ENCODE measurements at regions not wholly inside any gene's neighbourhood (a gene's known extent, or its start where the extent isn't known, plus 50 kb on each side); places are given as distances from the start of the nearest gene placed in this dataset.
"Not testable (repeated sequence)": the region's sequence is repeated elsewhere in the genome, so short reads cannot be mapped to it uniquely, and the experiment has no call there.

DNA sequence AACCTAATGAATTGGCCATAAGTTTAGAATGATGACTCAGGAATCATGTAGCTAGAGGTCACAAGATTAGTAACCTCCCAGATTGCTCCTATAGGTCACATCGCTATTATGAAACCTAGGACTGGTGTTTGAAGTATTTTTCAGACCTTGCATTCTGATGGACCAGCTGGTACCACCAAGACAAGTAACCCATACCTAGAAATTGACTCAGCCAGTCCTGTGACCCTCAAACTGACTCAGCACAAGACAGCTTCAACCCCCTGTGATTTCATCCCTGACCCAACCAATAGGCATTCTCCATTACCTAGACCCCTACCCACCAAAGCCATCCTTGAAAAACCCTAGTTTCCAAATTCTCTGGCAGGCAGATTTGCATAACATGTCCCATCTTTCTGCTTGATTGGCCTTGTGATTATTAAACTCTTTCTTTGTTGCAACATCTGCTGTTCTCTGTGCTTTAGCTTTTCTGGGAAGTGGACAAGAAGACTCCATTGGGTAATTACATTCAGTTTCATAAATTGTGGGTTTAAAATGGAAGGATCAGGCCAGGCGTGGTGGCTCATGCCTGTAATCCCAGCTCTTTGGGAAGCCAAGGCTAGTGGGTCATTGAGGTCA, 254.9 kb downstream of the IRS1 start:
- FAIRE-seq (no peak), DNase-seq (ENCODE audit: extremely low spot score, insufficient read length, low read depth) (no peak)

GRCh38 chr2:226540204-226540994, 259.2 kb downstream of the IRS1 start:
- DNase-seq (ENCODE audit: extremely low spot score, insufficient read length, low read depth) = no peak
- FAIRE-seq = no peak

DNA sequence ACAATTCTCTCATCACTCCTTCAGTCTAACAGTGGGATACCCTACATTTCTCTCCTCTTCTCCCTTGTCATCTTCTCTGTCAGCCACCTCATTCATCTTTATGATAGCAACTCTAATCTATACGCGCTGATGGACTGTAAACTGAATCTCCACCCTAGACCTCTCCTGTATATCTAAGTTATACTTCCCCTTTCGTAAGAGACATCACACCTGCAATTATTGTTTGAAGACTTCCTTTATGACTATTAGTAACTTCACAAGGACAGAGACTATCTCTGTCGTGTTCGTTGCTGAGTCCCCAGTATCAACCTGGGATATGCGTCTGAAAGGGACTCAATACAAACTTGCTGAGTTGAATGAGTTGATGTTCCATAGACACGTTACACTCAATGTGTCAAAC, 263.2 kb downstream of the IRS1 start:
- FAIRE-seq = no peak
- no peak for DNase-seq (ENCODE audit: extremely low spot score, insufficient read length, low read depth)

DNA sequence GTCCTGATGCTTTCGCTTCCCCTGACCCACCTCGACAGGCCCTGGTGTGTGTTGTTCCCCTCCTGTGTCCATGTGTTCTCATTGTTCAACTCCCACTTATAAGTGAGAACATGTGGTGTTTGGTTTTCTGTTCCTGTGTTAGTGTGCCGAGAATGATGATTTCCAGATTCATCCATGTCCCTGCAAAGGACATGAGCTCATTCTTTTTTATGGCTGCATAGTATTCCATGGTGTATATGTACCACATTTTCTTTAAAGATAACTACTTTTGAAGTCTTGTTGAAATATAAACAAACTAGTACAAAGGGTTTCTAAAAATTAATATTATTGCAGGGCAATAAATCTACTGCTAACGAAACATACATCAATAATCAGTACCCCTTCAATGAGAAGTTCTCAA, 266.6 kb downstream of the IRS1 start:
- FAIRE-seq; DNase-seq (ENCODE audit: extremely low spot score, insufficient read length, low read depth): not testable (repeated sequence)

- no peak for DNase-seq (ENCODE audit: extremely low spot score, insufficient read length, low read depth)
- no peak for FAIRE-seq
Observed at GRCh38 chr2:226531061-226531810, 268.4 kb downstream of the IRS1 start.

- FAIRE-seq = no peak
- no peak for DNase-seq (ENCODE audit: extremely low spot score, insufficient read length, low read depth)
Observed at GRCh38 chr2:226529556-226529955, 270.1 kb downstream of the IRS1 start.

DNA sequence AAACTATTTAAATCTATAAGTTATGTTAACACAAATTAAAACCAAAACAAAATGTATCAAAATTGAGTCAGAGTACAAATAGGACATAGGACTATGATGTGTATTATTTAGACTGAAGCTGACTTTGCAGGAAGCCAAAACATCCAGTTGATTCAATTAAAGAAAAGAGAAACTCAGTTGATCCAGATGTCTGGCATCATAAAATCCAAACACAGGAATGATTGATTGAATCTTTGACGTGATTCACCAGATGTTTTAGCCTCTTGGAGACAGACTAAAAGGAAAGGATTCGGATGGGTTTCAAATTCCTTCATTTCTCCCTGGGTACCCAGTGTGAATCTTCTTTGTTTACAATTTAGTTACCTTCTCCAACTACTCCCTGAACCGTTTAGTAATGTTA, 272.9 kb downstream of the IRS1 start:
- no peak for FAIRE-seq
- no peak for DNase-seq (ENCODE audit: extremely low spot score, insufficient read length, low read depth)

GRCh38 chr2:226524381-226524843, 275.2 kb downstream of the IRS1 start:
- FAIRE-seq (no peak), DNase-seq (ENCODE audit: extremely low spot score, insufficient read length, low read depth) (no peak)

DNA sequence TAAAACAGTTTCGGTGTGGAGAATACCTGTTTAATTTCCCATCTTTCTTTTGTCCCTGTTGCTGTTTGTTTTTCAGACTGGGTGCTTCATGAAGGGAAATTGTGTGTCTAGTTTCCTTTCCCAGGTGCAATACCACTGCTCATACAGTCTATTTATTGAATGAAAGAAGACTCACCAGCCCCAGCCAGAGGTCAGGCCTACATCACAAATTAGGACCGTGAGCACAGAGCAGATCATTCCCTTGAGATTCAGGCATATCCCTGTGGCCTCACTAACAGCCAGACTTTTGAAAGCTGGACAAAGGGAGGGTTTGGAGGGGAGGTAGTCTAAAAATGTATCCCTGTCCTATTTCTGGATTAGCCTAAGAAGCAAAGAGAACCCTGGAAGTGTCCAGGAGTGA, 278.9 kb downstream of the IRS1 start:
- FAIRE-seq = no peak

GRCh38 chr2:226515344-226516055, 284.1 kb downstream of the IRS1 start:
- no peak for FAIRE-seq
- no peak for DNase-seq (ENCODE audit: extremely low spot score, insufficient read length, low read depth)

More for the DNA sequence above, 278.9 kb downstream of the IRS1 start:
- no peak for DNase-seq (ENCODE audit: extremely low spot score, insufficient read length, low read depth)

DNA sequence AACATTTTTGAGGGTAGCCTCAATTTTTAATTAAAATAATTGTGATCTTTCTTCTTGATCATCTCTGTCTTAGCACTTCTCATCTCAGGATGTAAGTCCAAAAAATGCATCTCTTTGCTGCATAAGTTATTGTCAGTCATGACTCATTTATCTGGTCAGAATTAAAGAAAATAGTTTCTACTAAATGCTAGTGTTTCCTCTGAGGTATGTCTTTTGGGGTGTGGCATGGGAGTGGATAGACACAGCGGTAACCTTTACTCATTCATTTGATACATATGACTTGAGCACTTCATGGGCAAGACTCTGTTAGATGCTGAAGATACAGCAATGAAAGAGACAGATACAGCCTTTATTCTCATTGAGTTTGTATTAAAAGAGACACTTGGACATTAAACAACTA, 284.7 kb downstream of the IRS1 start:
- FAIRE-seq = no peak
- no peak for DNase-seq (ENCODE audit: extremely low spot score, insufficient read length, low read depth)

DNA sequence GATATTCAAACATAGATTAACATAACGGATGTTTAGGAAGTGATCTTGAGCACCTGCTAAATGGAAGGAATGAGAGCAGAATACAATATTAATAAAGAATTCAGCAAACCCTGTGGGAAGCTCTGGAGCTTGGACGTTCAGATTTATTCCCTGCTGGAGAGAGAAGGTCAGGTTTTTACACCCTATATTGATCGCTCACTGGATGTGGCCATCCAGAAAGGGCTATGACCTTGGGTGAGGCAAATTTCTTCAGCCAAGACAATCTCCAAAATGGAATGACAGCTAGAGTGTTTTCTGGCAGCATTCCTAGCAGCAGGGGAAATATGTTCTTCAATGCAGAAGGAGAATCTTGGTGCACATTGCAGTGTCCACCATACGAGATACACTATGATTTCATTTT, 288.3 kb downstream of the IRS1 start:
- DNase-seq (ENCODE audit: extremely low spot score, insufficient read length, low read depth) (no peak), FAIRE-seq (no peak)

- no peak for FAIRE-seq
- DNase-seq (ENCODE audit: extremely low spot score, insufficient read length, low read depth) = no peak
Observed at GRCh38 chr2:226508683-226509082, 290.9 kb downstream of the IRS1 start.

DNA sequence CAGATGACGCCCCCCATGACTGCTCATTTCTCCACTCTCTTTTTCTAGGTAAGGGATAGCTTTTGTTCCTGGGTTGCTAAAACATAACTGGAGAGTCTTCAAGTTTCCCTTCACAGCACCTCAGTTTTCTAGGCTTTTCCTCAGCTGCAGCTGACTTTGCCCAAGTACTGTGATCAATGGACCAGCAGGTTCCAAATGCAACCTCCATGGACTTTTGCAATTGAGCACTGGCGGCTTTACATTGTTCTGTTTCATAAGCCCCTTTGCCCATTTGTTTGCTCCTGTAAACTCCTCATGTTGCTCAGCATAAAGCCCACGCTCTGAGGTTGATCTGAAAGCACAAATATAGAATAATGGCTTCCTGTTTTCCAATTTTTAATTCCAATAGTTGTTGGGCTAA, 291.6 kb downstream of the IRS1 start:
- FAIRE-seq = no peak
- DNase-seq (ENCODE audit: extremely low spot score, insufficient read length, low read depth) = no peak

GRCh38 chr2:226497146-226497909, 302.3 kb downstream of the IRS1 start:
- DNase-seq (ENCODE audit: extremely low spot score, insufficient read length, low read depth) (no peak), FAIRE-seq (no peak)

- FAIRE-seq = no peak
- no peak for DNase-seq (ENCODE audit: extremely low spot score, insufficient read length, low read depth)
Observed at GRCh38 chr2:226496273-226496550, 303.4 kb downstream of the IRS1 start.

DNA sequence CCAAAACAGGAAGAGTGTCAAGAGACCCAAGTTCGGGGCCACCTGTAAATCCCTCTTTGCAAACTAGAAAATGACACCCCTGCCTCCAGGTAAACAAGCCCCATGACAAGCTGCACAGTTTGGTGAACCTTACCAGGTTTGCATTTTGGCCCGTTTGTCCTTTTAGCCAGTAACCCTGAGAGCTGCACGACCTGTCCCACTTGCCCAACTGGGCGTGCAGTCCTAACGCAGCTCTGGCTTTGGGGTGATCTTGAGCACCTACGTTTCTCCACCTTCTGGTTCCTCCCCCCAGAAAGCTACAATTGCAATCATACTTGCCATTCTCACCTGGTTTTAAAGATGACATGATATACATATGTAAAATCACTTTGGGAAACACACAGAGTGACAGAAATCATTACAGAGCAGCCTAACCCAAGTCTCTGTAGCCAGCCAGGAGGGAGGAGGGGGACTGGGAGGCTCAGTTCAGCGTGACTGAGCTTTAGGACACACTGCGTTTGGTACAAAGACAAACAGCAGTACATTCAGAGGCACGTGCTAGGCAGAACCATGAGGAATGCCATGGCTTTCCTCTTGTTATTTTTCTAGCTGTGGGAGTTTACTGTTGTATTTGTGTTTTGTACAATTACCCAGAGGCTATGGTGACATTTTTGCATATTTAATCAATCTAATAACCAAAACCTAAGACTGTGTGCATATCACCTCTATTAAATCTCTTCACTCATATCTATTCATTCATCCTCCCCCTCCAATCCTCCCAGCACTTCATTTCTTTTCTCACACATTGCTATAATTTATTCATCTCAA, 304.0 kb downstream of the IRS1 start:
- FAIRE-seq (no peak), DNase-seq (ENCODE audit: extremely low spot score, insufficient read length, low read depth) (no peak)

- FAIRE-seq (no peak), DNase-seq (ENCODE audit: extremely low spot score, insufficient read length, low read depth) (no peak)
Observed at GRCh38 chr2:226491112-226491511, 308.5 kb downstream of the IRS1 start.
